Stimulated activated CD4-positive, alpha-beta T cell treated with anti-CD3 and anti-CD28 coated beads, Interleukin-4, amount 100 ng/mL, for 4 hours (primary cell): ENCODE measurements at regions not wholly inside any gene's neighbourhood (a gene's known extent, or its start where the extent isn't known, plus 50 kb on each side); places are given as distances from the start of the nearest gene placed in this dataset.
"Not testable (repeated sequence)": the region's sequence is repeated elsewhere in the genome, so short reads cannot be mapped to it uniquely, and the experiment has no call there.

Experiments
- DNase-seq, 2 experiments: peaks; one replicate each; pipeline ENCODE4 v3.0.0-alpha.2; 2020

DNA sequence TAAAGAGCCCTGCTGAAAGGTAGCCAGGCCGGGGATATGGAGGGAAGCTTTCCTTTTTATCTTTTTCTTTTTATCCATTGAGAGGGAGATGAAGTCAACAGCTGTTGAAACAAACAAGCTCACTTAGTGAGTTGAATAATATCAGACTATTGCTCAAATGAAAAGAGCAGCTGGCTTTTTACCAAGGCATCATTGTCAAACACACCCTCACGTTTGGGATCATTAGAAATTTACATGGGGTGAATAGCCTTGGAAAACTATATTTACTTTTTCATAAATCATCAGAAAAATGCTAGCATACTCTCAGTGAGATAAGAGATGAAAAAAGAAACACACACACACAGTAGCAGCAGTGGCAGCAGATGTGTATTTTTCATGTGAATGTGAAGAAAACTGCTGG lies 71.5 kb upstream of the HNMT start:
- DNase-seq = no peak

DNA sequence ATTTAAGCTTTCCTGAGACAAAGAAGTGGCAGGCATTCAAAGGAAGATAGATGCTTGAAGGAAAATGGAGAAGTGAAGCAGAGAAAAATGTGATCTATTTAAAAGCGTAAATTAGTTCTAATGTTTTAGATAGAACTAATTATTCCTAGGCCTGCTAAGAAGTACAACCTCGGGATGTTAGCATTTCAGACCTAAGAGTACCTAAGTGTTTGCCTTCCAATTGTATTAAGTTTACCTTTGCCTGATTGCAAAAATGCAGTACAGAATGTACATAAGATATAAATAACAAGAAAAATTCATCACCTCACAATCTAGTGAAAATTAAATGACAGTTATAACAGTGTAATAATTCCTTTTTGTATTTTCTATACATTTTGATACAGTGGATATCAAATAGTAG lies 71.1 kb upstream of the HNMT start:
- no peak for DNase-seq

DNA sequence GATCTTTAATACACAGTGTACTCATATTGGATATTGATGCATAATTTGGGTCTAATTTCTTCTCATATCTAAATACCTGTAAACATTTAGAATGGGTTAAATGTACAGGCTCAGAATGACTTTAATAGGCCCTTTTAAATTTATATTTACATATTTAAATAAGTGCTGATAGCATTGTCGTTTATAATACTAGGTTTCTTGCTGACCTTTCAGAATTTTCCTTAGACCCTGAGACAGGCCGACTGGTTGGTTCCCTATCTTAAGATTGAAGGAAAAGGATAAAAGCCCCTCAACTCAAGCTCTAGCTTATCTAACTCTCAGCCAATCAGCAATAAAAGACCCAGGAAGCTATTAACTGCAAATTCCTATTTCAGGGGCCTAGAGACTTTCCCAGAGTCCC lies 67.8 kb upstream of the HNMT start:
- DNase-seq = no peak

DNA sequence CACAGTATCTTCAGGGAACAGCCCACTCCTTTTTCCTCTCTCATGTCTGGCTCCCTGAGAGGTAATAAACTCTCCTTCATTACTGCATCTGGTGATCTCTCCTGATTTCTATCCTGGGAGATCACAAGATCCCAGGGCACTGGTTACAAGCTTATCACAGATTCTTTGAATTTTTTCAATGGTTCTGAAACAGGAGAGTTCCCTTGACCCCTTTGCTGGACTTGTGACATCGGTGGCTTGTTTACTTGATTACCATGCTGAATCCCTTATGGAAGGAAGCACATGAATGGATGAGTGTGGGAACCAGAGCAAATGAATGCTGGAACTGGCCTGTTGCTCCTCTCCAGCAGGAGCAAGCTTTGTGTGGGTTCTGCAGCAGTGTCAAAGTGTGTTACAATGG lies 67.2 kb upstream of the HNMT start:
- DNase-seq = no peak

DNA sequence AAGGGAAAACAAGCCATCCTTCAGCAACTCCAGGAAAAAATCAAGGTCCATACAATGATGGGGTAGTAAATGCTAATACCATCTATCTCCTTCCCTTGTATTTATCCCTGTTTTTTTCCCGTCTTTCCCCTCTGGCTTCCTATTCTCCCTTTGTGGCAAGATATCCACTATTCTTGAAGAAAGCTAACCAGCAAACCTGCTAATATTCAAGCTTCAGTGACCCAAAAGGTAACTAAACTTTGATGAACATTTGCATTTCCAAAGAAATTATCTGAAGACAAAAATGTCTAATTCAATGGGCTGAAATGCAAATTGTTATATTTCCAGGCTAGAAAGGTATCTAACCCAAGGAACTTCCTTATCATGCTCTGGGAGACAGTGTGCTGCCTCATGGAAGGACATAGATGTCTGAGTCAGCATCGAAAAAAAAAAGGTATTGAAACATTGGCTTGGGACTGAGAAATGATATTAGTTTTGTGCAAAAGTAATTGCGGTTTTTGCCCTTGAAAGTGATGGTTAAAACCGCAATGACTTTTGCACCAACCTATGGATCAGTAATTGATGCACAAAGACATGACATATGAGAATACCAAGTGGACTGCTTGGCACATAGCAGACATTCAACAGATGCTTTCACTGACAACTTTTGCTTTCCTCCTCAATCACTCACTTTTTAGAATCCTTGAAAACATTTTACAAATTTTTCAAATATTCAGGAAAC lies 63.7 kb upstream of the HNMT start:
- DNase-seq = no peak

DNA sequence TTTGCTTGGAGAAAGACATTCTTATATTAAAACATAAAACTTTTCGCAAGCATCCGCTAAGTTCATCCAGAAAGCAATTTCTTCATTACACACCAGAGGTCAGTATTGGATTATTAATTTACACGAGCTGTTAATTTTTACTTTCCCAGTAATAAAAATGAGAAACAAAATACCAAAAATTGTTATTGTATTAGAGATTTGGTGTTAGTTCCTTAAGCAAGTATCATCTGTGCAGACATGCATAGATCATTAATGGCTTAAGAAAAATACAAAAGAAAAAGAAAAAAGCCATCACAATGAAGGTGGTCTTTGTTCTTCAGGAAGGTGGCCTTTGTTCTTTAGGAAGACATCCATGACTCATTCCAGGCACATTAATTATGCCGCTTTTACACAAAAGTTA lies 53.6 kb upstream of the HNMT start:
- DNase-seq = no peak

DNA sequence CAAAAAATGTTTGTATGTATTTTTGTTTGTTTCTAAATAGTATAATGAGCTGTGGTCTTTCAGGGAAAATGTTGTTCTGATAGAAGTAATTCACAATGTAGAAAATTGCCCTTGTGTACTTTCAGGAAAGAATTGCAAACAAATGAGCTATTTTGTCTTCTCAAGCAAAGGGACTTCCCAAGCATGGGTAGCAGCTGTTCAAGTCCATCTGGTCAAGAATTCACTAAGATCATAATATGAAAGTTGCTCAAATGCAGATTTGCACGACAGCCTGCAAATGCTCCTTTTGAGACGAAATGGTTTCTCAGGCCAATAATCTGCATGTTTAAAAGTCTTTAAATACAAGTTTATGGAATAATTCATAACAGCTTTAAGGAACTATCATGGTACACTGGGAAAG lies 51.9 kb upstream of the HNMT start:
- DNase-seq = no peak

DNA sequence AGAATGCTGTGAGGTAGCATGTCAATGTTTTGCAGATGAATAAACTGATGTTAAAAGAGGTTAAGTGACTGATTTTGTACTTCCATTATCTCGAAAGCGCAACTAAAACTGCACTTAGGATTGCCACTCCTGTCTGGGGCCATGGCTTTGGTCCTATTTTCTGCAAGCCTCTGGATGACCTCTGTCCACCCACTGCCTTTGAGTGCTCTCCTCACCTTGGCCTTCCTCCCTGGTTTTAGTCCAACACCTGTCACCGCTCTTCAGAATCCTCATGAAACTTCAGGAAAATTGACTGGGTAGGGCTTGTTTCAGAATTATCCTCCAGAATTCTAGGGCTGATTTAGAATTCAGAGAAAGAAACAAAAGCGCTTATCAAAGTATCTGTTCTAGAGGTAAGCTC lies 51.1 kb upstream of the HNMT start:
- DNase-seq = no peak

DNA sequence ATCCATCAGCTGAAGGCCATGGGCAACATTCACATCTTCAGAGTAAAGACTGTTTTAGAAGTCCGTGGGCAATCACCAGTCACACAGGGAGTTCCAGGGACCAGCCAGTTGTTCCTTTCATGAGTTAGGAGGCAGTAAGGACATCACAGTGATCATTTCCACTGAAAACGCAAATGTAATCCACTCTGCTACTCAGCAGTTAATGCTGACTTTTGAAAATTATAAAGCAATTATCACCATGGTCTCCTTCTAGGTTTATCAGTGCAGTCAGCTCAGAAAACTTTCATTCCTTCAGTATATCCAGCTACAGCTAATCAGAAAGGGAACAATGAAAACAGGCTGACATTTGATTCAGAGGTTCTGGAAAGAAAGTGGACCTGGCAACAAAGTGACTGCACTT lies 50.6 kb upstream of the HNMT start:
- DNase-seq = not testable (repeated sequence)
